ENCODE measurements at regions not wholly inside any gene's neighbourhood (a gene's known extent, or its start where the extent isn't known, plus 50 kb on each side); places are given as distances from the start of the nearest gene placed in this dataset.

GRCh38 chr16:7051591-7052349, 280.9 kb upstream of the RBFOX1 start:
- Histone ChIP-seq H3K4me3 (no peak overlapping the region), H3K36me3 (no peaks in the 10 kb centered on the region), H3K27ac (no peak overlapping the region), H3K27me3 (no peaks in the 10 kb centered on the region), H3K9me3 (peaks cover 0 to 3% (median 0%) of the 10 kb centered on the region in 4 donors), H3K4me1 (no peaks in the 10 kb centered on the region)
- no peak for DNase-seq
- TF ChIP-seq POLR2A (IDR thresholded peaks at IDR 0.05) (no peak), CTCF (IDR thresholded peaks at IDR 0.05) (no peak)

DNA sequence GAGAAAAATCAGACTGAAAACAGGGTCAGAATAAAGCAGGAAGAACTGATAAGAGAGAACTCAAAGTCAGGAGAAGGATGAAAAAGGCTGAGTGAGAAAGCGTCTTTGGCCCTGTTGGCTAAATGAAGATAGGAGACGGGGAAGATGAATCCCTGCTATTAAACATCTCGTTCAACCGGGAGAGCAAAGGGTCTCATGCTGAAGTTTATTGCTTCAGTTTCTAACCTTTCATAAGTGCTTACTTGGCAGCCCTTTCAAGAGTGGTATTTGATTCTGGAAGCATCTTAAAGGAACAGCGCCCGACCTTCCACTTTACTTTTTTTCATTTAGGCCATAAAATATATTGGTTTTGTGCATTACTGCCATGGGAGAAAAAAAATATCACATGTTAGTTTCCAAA, 288.3 kb upstream of the RBFOX1 start:
- Histone ChIP-seq H3K9me3 (no peaks in the 10 kb centered on the region), H3K27me3 (no peaks in the 10 kb centered on the region), H3K36me3 (no peaks in the 10 kb centered on the region), H3K4me3 (no peak overlapping the region), H3K27ac (no peak overlapping the region), H3K4me1 (no peaks in the 10 kb centered on the region)
- TF ChIP-seq CTCF (IDR thresholded peaks at IDR 0.05) (no peak), POLR2A (IDR thresholded peaks at IDR 0.05) (no peak)
- DNase-seq = no peak

- Histone ChIP-seq H3K27ac (no peak overlapping the region), H3K27me3 (no peaks in the 10 kb centered on the region), H3K9me3 (no peaks in the 10 kb centered on the region), H3K4me1 (no peaks in the 10 kb centered on the region), H3K4me3 (no peak overlapping the region), H3K36me3 (no peaks in the 10 kb centered on the region)
- TF ChIP-seq POLR2A (IDR thresholded peaks at IDR 0.05) (no peak), CTCF (IDR thresholded peaks at IDR 0.05) (no peak)
- DNase-seq = no peak
Measured at GRCh38 chr16:7038475-7038874, 294.2 kb upstream of the RBFOX1 start.

DNA sequence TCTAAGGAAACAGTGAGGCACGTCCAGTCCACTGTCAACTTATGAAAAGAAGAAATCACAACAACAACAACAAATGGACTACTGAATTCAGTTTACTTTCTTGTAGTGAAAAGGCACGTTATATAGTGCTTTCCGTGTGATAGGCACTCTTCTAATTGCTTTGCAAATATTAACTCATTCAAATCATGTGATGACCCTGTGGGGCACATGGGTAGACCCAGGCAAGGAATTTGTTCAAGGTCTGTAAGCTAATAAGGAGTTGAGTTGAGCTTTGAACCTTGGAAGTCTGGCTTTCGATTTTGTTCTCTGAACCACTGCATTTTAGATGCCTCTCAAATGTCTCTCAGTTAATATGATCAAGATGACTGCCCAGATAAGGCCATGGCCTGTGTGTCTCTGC, 295.1 kb upstream of the RBFOX1 start:
- no peaks in the 10 kb centered on the region for H3K4me1 ChIP-seq
- H3K9me3 ChIP-seq = no peaks in the 10 kb centered on the region
- TF ChIP-seq POLR2A (IDR thresholded peaks at IDR 0.05) = no peak
- no peak for TF ChIP-seq CTCF (IDR thresholded peaks at IDR 0.05)
- no peak overlapping the region for H3K4me3 ChIP-seq
- no peaks in the 10 kb centered on the region for H3K27me3 ChIP-seq
- no peak for DNase-seq
- no peak overlapping the region for H3K27ac ChIP-seq
- H3K36me3 ChIP-seq = no peaks in the 10 kb centered on the region

DNA sequence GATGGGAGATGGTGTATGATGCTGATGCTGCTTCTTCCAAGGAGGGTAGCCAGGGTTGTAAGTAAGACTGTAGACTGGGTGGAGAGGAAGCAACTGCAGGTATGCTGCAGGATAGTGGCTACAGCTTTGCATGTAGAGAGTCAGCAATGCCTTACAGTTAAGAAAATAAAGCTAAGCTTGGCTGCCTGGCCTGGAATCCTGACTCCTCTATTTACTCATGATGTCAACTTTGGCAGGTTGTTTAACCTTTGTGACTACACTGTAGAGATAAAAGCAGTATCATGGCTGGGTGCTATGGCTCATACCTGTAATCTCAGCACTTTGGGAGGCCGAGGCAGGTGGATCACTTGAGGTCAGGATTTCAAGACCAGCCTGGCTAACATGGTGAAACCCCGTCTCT, 301.6 kb upstream of the RBFOX1 start:
- H3K9me3 ChIP-seq = no peaks in the 10 kb centered on the region
- DNase-seq = no peak
- no peak overlapping the region for H3K4me3 ChIP-seq
- H3K36me3 ChIP-seq = no peaks in the 10 kb centered on the region
- no peaks in the 10 kb centered on the region for H3K27me3 ChIP-seq
- H3K4me1 ChIP-seq = no peaks in the 10 kb centered on the region
- TF ChIP-seq POLR2A (IDR thresholded peaks at IDR 0.05) (no peak), CTCF (IDR thresholded peaks at IDR 0.05) (no peak)
- H3K27ac ChIP-seq = no peak overlapping the region

DNA sequence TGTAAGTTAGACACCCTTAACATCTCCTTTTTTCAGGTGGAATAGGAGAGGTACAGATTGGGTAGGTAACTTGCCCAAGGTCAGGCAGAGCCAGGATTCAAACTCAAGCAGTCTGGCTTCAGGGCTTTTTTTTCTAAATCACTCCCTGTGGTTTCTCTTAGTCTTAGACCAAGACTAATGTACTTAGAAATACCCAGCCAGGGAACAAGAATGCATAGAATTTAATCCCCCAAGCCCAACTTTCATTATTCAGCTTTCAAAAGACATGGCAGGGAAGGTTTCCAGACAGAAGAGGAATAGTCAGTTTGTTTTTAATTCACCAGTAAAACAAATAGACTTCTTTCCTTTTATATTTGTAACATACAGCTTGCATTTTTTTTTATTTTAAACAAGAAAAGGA, 305.2 kb upstream of the RBFOX1 start:
- no peaks in the 10 kb centered on the region for H3K9me3 ChIP-seq
- no peaks in the 10 kb centered on the region for H3K4me1 ChIP-seq
- H3K27me3 ChIP-seq = no peaks in the 10 kb centered on the region
- H3K36me3 ChIP-seq = no peaks in the 10 kb centered on the region
- TF ChIP-seq POLR2A (IDR thresholded peaks at IDR 0.05) (no peak), CTCF (IDR thresholded peaks at IDR 0.05) (no peak)
- no peak overlapping the region for H3K27ac ChIP-seq
- no peak for DNase-seq
- H3K4me3 ChIP-seq = no peak overlapping the region
